ENCODE measurements at regions not wholly inside any gene's neighbourhood (a gene's known extent, or its start where the extent isn't known, plus 50 kb on each side); places are given as distances from the start of the nearest gene placed in this dataset.

- dilution Hi-C loops (cut with MboI; ENCODE audit: extremely low pct_ligation_motif_present, low sequenced_read_pairs), result no loop called here
- Histone ChIP-seq H3K4me1 (ENCODE audit: control insufficient read depth, extremely low read depth, insufficient read depth, low read length) (no peaks in the 10 kb centered on the region), H4K20me1 (ENCODE audit: control insufficient read depth, extremely low read depth, insufficient read depth, low read length) (no peaks in the 10 kb centered on the region), H3K9me1 (ENCODE audit: control insufficient read depth, extremely low read depth, insufficient read depth, low read length) (no peaks in the 10 kb centered on the region), H3K9me3 (ENCODE audit: control insufficient read depth, low read depth, low read length) (no peaks in the 10 kb centered on the region), H3K27me3 (ENCODE audit: control insufficient read depth, extremely low read depth, insufficient read depth, low read length) (peaks cover 14% of the 10 kb centered on the region), H3K79me2 (ENCODE audit: control insufficient read depth, insufficient read depth, low read length) (no peaks in the 10 kb centered on the region), H3K4me2 (ENCODE audit: control insufficient read depth, extremely low read depth, insufficient read depth, low read depth, low read length) (no peak overlapping the region), H3K9ac (ENCODE audit: control insufficient read depth, extremely low read depth, insufficient read depth, low read length) (no peak overlapping the region), H3K36me3 (ENCODE audit: control insufficient read depth in 2 of 2, extremely low read depth in 1 of 2, insufficient read depth in 2 of 2, low read length in 2 of 2) (no peaks in the 10 kb centered on the region), H3K27ac (ENCODE audit: control insufficient read depth, insufficient read depth, low read length) (no peak overlapping the region), H2AFZ (ENCODE audit: control insufficient read depth, low read length) (no peak overlapping the region), H3K4me3 (ENCODE audit: control insufficient read depth in 2 of 3, extremely low read depth in 1 of 3, insufficient read depth in 2 of 3, low read depth in 1 of 3, low read length in 3 of 3) (no peak overlapping the region)
- no peak for TF ChIP-seq CTCF (optimal IDR thresholded peaks at IDR 0.05 in 1 of 3, IDR thresholded peaks at IDR 0.05 in 1 of 3, conservative IDR thresholded peaks at IDR 0.05 in 1 of 3; ENCODE audit: extremely low read depth in 1 of 3, insufficient read depth in 2 of 3, low read length in 3 of 3)
- no peak for TF ChIP-seq EZH2 (IDR thresholded peaks at IDR 0.05; ENCODE audit: low read length)
- DNase-seq (ENCODE audit: low read depth, low spot score) (no peak), FAIRE-seq (no peak)
Observed at GRCh38 chr7:142308918-142309317, 51.1 kb upstream of the PRSS58 start.

GRCh38 chr7:142308326-142308725 lies 50.5 kb upstream of the PRSS58 start:
- H2AFZ ChIP-seq (ENCODE audit: control insufficient read depth, low read length), result no peak overlapping the region
- DNase-seq (ENCODE audit: low read depth, low spot score), result no peak
- H3K27ac ChIP-seq (ENCODE audit: control insufficient read depth, insufficient read depth, low read length), result no peak overlapping the region
- no peaks in the 10 kb centered on the region for H3K79me2 ChIP-seq (ENCODE audit: control insufficient read depth, insufficient read depth, low read length)
- TF ChIP-seq EZH2 (IDR thresholded peaks at IDR 0.05; ENCODE audit: low read length) (no peak), CTCF (optimal IDR thresholded peaks at IDR 0.05 in 1 of 3, IDR thresholded peaks at IDR 0.05 in 1 of 3, conservative IDR thresholded peaks at IDR 0.05 in 1 of 3; ENCODE audit: extremely low read depth in 1 of 3, insufficient read depth in 2 of 3, low read length in 3 of 3) (no peak)
- no peak overlapping the region for H3K4me3 ChIP-seq (ENCODE audit: control insufficient read depth in 2 of 3, extremely low read depth in 1 of 3, insufficient read depth in 2 of 3, low read depth in 1 of 3, low read length in 3 of 3)
- dilution Hi-C loops (cut with MboI; ENCODE audit: extremely low pct_ligation_motif_present, low sequenced_read_pairs), result no loop called here
- no peaks in the 10 kb centered on the region for H3K9me1 ChIP-seq (ENCODE audit: control insufficient read depth, extremely low read depth, insufficient read depth, low read length)
- no peaks in the 10 kb centered on the region for H3K36me3 ChIP-seq (ENCODE audit: control insufficient read depth in 2 of 2, extremely low read depth in 1 of 2, insufficient read depth in 2 of 2, low read length in 2 of 2)
- H3K9ac ChIP-seq (ENCODE audit: control insufficient read depth, extremely low read depth, insufficient read depth, low read length), result no peak overlapping the region
- no peaks in the 10 kb centered on the region for H3K9me3 ChIP-seq (ENCODE audit: control insufficient read depth, low read depth, low read length)
- peaks cover 11% of the 10 kb centered on the region for H3K27me3 ChIP-seq (ENCODE audit: control insufficient read depth, extremely low read depth, insufficient read depth, low read length)
- H3K4me2 ChIP-seq (ENCODE audit: control insufficient read depth, extremely low read depth, insufficient read depth, low read depth, low read length), result no peak overlapping the region
- FAIRE-seq, result no peak
- H4K20me1 ChIP-seq (ENCODE audit: control insufficient read depth, extremely low read depth, insufficient read depth, low read length), result no peaks in the 10 kb centered on the region
- H3K4me1 ChIP-seq (ENCODE audit: control insufficient read depth, extremely low read depth, insufficient read depth, low read length), result no peaks in the 10 kb centered on the region

Small RNA genes lying in the stretch of these regions (small RNA-seq; reads per million reads assigned to genes)
- gene TRBV5-2 (ENCODE audit: insufficient read length in 3 of 3, low read depth in 3 of 3, low replicate concordance in 1 of 3) (0 reads per million in 3 experiments), gene TRBV8-1 (ENCODE audit: insufficient read length in 3 of 3, low read depth in 3 of 3, low replicate concordance in 1 of 3) (0 reads per million in 3 experiments), gene TRBV8-2 (ENCODE audit: insufficient read length in 3 of 3, low read depth in 3 of 3, low replicate concordance in 1 of 3) (0 reads per million in 3 experiments)
